A549 (cell line): ENCODE measurements at regions not wholly inside any gene's neighbourhood (a gene's known extent, or its start where the extent isn't known, plus 50 kb on each side); places are given as distances from the start of the nearest gene placed in this dataset.

ENCODE experiments used
- ATAC-seq, 2 experiments: fragments of 200-7000 bp in 1 of 2; fragments of >200 bp in 1 of 2; cut with Nextera tagmentation in 1 of 2; cut with Tn5 transposase in 1 of 2; 3 replicates each; pipeline versions ENCODE4 v1.8.0 to v1.9.1; 2018 to 2020; ENCODE audit warnings: mild to moderate bottlenecking in 1 of 2, moderate library complexity in 1 of 2
- CTCF ChIA-PET: fragments of 300-600 bp; sonication (Branson Sonifier 250); formaldehyde crosslinking; extraction: SDS; loops from one replicate; lab custom pipeline; 2021; ENCODE audit warnings: antibody characterized with exemption, inconsistent platforms; lab: Yijun Ruan, JAX
- POLR2A ChIA-PET: fragments of 350-600 bp; formaldehyde crosslinking; extraction: SDS; loops from one replicate; lab custom pipeline; 2021; ENCODE audit warnings: antibody characterized with exemption, inconsistent platforms; lab: Yijun Ruan, JAX
- DNase-seq, 2 experiments: peaks; one replicate each; pipeline versions ENCODE4 v3.0.0 to v3.0.0-alpha.2; 2011 to 2016; ENCODE audit warnings: low read depth in 1 of 2, low spot score in 1 of 2
- FAIRE-seq: peaks from 2 replicates; lab custom pipeline; 2011; peaks lifted over from hg19 to GRCh38; lab: Jason Lieb, UNC
- H3K27ac ChIP-seq, 2 experiments: fragments of >200 bp; sonication (Bioruptor Twin); formaldehyde crosslinking; 3 replicates each; pipeline ENCODE4 v1.5.1; 2016 to 2017
- H3K4me1 ChIP-seq: fragments of >200 bp; sonication (Bioruptor Twin); formaldehyde crosslinking; 3 replicates; pipeline ENCODE4 v1.6.1; 2016
- H3K4me2 ChIP-seq: fragments of >200 bp; sonication (Bioruptor Twin); formaldehyde crosslinking; 3 replicates; pipeline ENCODE4 v1.6.1; 2016
- H3K4me3 ChIP-seq: fragments of >200 bp; sonication (Bioruptor Twin); formaldehyde crosslinking; 3 replicates; pipeline ENCODE4 v1.5.1; 2016
- H3K9me3 ChIP-seq: fragments of >200 bp; sonication (Bioruptor Twin); formaldehyde crosslinking; 3 replicates; pipeline ENCODE4 v1.6.1; 2016
- CBX8 ChIP-seq: fragments of 200-600 bp; sonication (generic); IDR thresholded peaks from 2 replicates; pipeline ENCODE4 v1.6.1; 2016
- CHD2 ChIP-seq: fragments of 150-350 bp; IDR thresholded peaks from 2 replicates; pipeline ENCODE4 v1.6.1; 2014; ENCODE audit warnings: low read length; ENCODE audit not compliant: partially characterized antibody
- CHD4 ChIP-seq: fragments of 200-600 bp; sonication (generic); IDR thresholded peaks from 2 replicates; pipeline ENCODE4 v1.6.1; 2016; ENCODE audit warnings: antibody characterized with exemption, mild to moderate bottlenecking, borderline replicate concordance
- EHF ChIP-seq: fragments of 250-450 bp; sonication (Bioruptor Pico); IDR thresholded peaks from 2 replicates; pipeline ENCODE4 v1.5.0; 2020; ENCODE audit warnings: mild to moderate bottlenecking
- ESRRA ChIP-seq: fragments of 150-350 bp; IDR thresholded peaks from 2 replicates; pipeline ENCODE4 v1.6.1; 2014; ENCODE audit warnings: mild to moderate bottlenecking, low read length, borderline replicate concordance
- FOSB ChIP-seq: fragments of 250-450 bp; sonication (Bioruptor Pico); IDR thresholded peaks from 2 replicates; pipeline ENCODE4 v1.5.0; 2020; ENCODE audit warnings: mild to moderate bottlenecking, moderate library complexity
- FOSL2 ChIP-seq, 2 experiments: fragments of 450-650 bp in 1 of 2; fragments of >200 bp in 1 of 2; sonication (Bioruptor Twin) in 1 of 2; formaldehyde crosslinking; IDR thresholded peaks; 2 replicates each; pipeline versions ENCODE4 v1.5.0 to v1.6.1; 2016 to 2020; ENCODE audit warnings: mild to moderate bottlenecking in 1 of 2, moderate library complexity in 1 of 2
- GATA3 ChIP-seq: IDR thresholded peaks from 2 replicates; pipeline ENCODE4 v1.6.1; 2012; ENCODE audit warnings: borderline replicate concordance
- HDAC2 ChIP-seq: fragments of 200-600 bp; sonication (generic); IDR thresholded peaks from 2 replicates; pipeline ENCODE4 v1.6.1; 2016
- HEYL ChIP-seq: fragments of 250-450 bp; sonication (Bioruptor Pico); IDR thresholded peaks from 2 replicates; pipeline ENCODE4 v1.8.0; 2021; ENCODE audit warnings: mild to moderate bottlenecking, moderate library complexity
- HOXA7 ChIP-seq: fragments of 250-450 bp; sonication (Bioruptor Pico); IDR thresholded peaks from 2 replicates; pipeline ENCODE4 v1.5.0; 2020; ENCODE audit warnings: mild to moderate bottlenecking, moderate library complexity
- HOXB5 ChIP-seq: fragments of 250-450 bp; sonication (Bioruptor Pico); IDR thresholded peaks from 2 replicates; pipeline ENCODE4 v1.5.0; 2020; ENCODE audit warnings: mild to moderate bottlenecking, moderate library complexity
- JUNB ChIP-seq: fragments of >200 bp; sonication (Bioruptor Twin); formaldehyde crosslinking; IDR thresholded peaks from 2 replicates; pipeline ENCODE4 v1.6.1; 2016
- MAFK ChIP-seq: fragments of 450-650 bp; IDR thresholded peaks from 2 replicates; pipeline ENCODE4 v1.6.1; 2014; ENCODE audit not compliant: partially characterized antibody
- MAZ ChIP-seq: fragments of 150-350 bp; IDR thresholded peaks from 2 replicates; pipeline ENCODE4 v1.6.1; 2014; ENCODE audit warnings: antibody characterized with exemption, low read depth, low read length, borderline replicate concordance
- NFE2L2 ChIP-seq: fragments of 150-350 bp; conservative IDR thresholded peaks from 2 replicates; pipeline ENCODE4 v1.6.1; 2014; ENCODE audit warnings: low read length
- POLR2A ChIP-seq: IDR thresholded peaks from 2 replicates; pipeline ENCODE4 v1.6.1; 2012; ENCODE audit warnings: mild to moderate bottlenecking, low read length
- RAD21 ChIP-seq, 2 experiments: fragments of >200 bp in 1 of 2; sonication (Bioruptor Twin) in 1 of 2; formaldehyde crosslinking in 1 of 2; IDR thresholded peaks in 1 of 2; conservative IDR thresholded peaks in 1 of 2; 2 replicates in 1 of 2; 3 replicates in 1 of 2; pipeline ENCODE4 v1.6.1; 2012 to 2018; ENCODE audit warnings: inconsistent platforms in 1 of 2
- RARB ChIP-seq: fragments of 250-450 bp; sonication (Bioruptor Pico); IDR thresholded peaks from 2 replicates; pipeline ENCODE4 v1.8.0; 2021; ENCODE audit warnings: mild to moderate bottlenecking, moderate library complexity
- RCOR1 ChIP-seq: fragments of 150-350 bp; IDR thresholded peaks from 2 replicates; pipeline ENCODE4 v1.6.1; 2014; ENCODE audit warnings: antibody characterized with exemption, low read length, low read depth
- RNF2 ChIP-seq: fragments of 200-600 bp; sonication (generic); IDR thresholded peaks from 2 replicates; pipeline ENCODE4 v1.6.1; 2016; ENCODE audit warnings: low read depth, mild to moderate bottlenecking, antibody characterized with exemption, moderate library complexity, borderline replicate concordance
- ZNF302 ChIP-seq: fragments of 250-450 bp; sonication (Bioruptor Pico); IDR thresholded peaks from 2 replicates; pipeline ENCODE4 v1.9.0; 2021; ENCODE audit warnings: inconsistent platforms, mild to moderate bottlenecking, moderate library complexity
- WGBS: methylation state at CpG from one replicate; pipeline ENCODE4 v1.1.6; 2017; ENCODE audit errors: missing lambda C conversion rate; 5-methylcytosine and 5-hydroxymethylcytosine counted together
- TF ChIP-seq, protein P1 (sequence below): fragments of >200 bp; sonication (Bioruptor Twin); formaldehyde crosslinking; IDR thresholded peaks from 2 replicates; pipeline ENCODE4 v1.6.1; 2016
- TF ChIP-seq, protein P2 (sequence below): fragments of 250-450 bp; sonication (Bioruptor Pico); IDR thresholded peaks from 2 replicates; pipeline ENCODE4 v1.5.0; 2021; ENCODE audit warnings: mild to moderate bottlenecking, moderate library complexity, borderline replicate concordance
- TF ChIP-seq, protein P3 (sequence below): fragments of >200 bp; sonication (Bioruptor Twin); formaldehyde crosslinking; IDR thresholded peaks from 3 replicates; pipeline ENCODE4 v1.5.1; 2016
- TF ChIP-seq, protein P4 (sequence below): fragments of 150-350 bp; IDR thresholded peaks from 2 replicates; pipeline ENCODE4 v1.6.1; 2014; ENCODE audit warnings: low read depth, mild to moderate bottlenecking, low read length
- TF ChIP-seq, protein P5 (sequence below): fragments of >200 bp; sonication (Bioruptor Twin); formaldehyde crosslinking; IDR thresholded peaks from 3 replicates; pipeline ENCODE4 v1.6.1; 2016

DNA sequence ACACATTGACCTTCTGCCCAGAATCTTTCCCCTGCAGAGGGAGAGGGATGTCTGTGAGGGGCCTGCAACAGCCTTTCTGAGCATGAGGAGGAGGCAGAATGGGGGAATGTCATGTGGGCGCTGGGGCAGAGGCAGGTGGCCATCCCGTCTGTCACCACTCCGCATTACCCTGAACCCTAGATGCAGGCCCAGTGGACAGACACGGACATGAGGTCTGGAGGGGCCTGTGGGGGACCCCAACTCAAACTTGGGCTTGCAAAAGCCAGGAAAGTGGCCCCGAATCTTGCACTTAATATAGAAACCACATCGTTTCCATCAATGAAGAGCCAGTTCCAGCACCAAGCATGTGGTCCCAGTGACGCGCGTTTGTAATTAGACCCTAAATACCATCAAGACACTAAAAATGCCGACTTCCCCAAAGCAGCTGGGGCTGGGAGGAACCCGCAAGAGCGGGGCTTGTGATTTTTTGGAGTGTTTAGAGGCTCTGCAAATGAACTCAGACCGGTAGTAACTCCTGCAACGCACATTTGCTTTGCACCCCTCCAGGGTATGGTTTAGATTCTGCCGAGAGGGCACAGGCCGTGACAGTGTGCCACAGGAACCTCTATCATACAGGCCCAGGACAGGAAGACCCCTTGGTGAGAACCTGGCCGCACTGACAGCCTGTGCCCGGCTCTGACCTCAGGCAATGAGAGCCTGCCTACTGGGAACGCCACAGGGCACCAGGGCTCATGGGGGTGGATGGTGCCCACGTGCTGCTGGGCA is 109.3 kb downstream of the CTTN start:
- Histone ChIP-seq H3K4me2 (no peak overlapping the region), H3K27ac (no peak overlapping the region), H3K4me1 (no peaks in the 10 kb centered on the region), H3K9me3 (peaks cover 4% of the 10 kb centered on the region; the same call in 1 of the 3 replicates), H3K4me3 (no peak overlapping the region)
- CTCF ChIA-PET: interaction anchor here (1.1 kb wide), 1 partner anchor 23 kb away, joined by 4 read pairs; no protein-coding TSS in a partner anchor
- ATAC-seq (no peak), DNase-seq (no peak), FAIRE-seq (no peak)
- 91% methylated on average over 19 of the region's 20 CpGs for WGBS
- POLR2A ChIA-PET: interaction anchor here (0.6 kb wide), 1 partner anchor 56 kb away, joined by 4 read pairs; no protein-coding TSS in a partner anchor
- TF ChIP-seq ESRRA (no peak), HEYL (CRISPR knock-in tag) (no peak), NFE2L2 (no peak), POLR2A (no peak), ZNF302 (CRISPR knock-in tag) (no peak), CHD4 (no peak)
- TF ChIP-seq, protein P1, sequence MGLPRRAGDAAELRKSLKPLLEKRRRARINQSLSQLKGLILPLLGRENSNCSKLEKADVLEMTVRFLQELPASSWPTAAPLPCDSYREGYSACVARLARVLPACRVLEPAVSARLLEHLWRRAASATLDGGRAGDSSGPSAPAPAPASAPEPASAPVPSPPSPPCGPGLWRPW: no peak
- TF ChIP-seq, protein P2, sequence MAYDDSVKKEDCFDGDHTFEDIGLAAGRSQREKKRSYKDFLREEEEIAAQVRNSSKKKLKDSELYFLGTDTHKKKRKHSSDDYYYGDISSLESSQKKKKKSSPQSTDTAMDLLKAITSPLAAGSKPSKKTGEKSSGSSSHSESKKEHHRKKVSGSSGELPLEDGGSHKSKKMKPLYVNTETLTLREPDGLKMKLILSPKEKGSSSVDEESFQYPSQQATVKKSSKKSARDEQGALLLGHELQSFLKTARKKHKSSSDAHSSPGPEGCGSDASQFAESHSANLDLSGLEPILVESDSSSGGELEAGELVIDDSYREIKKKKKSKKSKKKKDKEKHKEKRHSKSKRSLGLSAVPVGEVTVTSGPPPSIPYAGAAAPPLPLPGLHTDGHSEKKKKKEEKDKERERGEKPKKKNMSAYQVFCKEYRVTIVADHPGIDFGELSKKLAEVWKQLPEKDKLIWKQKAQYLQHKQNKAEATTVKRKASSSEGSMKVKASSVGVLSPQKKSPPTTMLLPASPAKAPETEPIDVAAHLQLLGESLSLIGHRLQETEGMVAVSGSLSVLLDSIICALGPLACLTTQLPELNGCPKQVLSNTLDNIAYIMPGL (CRISPR knock-in tag): no peak

DNA sequence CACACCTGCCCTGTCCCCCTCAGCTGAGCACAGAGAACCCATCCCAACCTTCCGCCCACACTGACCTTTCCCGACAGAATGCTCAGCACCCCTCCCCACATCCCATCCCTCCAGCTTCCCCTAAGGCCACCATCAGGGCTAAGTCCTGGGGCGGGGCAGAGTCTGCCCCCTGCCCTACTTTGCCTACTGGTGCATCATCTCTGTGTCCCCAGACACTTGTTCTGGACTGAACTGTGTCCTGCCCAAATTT is 109.8 kb downstream of the CTTN start:
- POLR2A ChIA-PET: no interaction called here
- H3K4me2 ChIP-seq: no peak overlapping the region
- WGBS: 85% methylated on average over 3 of the region's 3 CpGs
- TF ChIP-seq HOXA7 (CRISPR knock-in tag): no peak
- TF ChIP-seq JUNB: no peak
- no peak for TF ChIP-seq MAZ
- TF ChIP-seq EHF: no peak
- TF ChIP-seq FOSL2 (IDR thresholded peaks at IDR 0.05): no peak
- no peak for TF ChIP-seq FOSL2 (CRISPR knock-in tag; IDR thresholded peaks at IDR 0.05)
- no peak for TF ChIP-seq RARB (CRISPR knock-in tag)
- TF ChIP-seq HDAC2: no peak
- no peak for TF ChIP-seq MAFK
- no peak for TF ChIP-seq HOXB5 (CRISPR knock-in tag)
- no peak for TF ChIP-seq CBX8
- no peak for TF ChIP-seq CHD2
- TF ChIP-seq RCOR1: no peak
- TF ChIP-seq, protein P3, sequence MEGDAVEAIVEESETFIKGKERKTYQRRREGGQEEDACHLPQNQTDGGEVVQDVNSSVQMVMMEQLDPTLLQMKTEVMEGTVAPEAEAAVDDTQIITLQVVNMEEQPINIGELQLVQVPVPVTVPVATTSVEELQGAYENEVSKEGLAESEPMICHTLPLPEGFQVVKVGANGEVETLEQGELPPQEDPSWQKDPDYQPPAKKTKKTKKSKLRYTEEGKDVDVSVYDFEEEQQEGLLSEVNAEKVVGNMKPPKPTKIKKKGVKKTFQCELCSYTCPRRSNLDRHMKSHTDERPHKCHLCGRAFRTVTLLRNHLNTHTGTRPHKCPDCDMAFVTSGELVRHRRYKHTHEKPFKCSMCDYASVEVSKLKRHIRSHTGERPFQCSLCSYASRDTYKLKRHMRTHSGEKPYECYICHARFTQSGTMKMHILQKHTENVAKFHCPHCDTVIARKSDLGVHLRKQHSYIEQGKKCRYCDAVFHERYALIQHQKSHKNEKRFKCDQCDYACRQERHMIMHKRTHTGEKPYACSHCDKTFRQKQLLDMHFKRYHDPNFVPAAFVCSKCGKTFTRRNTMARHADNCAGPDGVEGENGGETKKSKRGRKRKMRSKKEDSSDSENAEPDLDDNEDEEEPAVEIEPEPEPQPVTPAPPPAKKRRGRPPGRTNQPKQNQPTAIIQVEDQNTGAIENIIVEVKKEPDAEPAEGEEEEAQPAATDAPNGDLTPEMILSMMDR: no peak
- no peaks in the 10 kb centered on the region for H3K4me1 ChIP-seq
- ATAC-seq (no peak), DNase-seq (no peak), FAIRE-seq (no peak)
- no peak overlapping the region for H3K4me3 ChIP-seq
- no peak overlapping the region for H3K27ac ChIP-seq
- peaks cover 9% of the 10 kb centered on the region; the same call in 1 of the 3 replicates for H3K9me3 ChIP-seq
- CTCF ChIA-PET: no interaction called here

DNA sequence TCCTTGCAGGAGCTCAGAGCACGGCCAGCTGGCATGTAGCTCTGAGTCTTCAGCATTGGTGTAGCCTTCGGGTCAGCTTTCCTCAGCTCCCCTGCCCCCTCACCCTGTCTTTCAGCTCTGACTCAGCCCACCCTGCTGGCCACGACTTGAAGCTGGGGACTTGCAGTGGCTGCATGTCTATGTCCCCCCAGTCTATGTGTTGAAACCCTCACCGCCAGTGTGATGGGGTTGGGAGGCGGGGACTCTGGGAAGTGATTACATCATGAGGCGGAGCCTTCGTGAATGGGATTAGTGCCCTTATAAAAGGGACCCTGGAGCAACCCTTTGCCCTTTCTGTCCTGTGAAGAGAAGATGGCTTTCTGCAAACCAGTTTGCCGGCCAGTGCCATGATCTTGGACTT is 111.1 kb downstream of the CTTN start:
- WGBS: 91% methylated on average over 8 of the region's 8 CpGs
- no peak for ATAC-seq

More for the DNA sequence above, 111.1 kb downstream of the CTTN start:
- Histone ChIP-seq H3K9me3 (peaks cover 12% of the 10 kb centered on the region; the same call in 1 of the 3 replicates), H3K27ac (no peak overlapping the region), H3K4me1 (no peaks in the 10 kb centered on the region), H3K4me2 (no peak overlapping the region), H3K4me3 (no peak overlapping the region)
- DNase-seq (no peak), FAIRE-seq (no peak)
- POLR2A ChIA-PET: no interaction called here
- TF ChIP-seq GATA3 (no peak), RAD21 (conservative IDR thresholded peaks at IDR 0.05 in 1 of 2, IDR thresholded peaks at IDR 0.05 in 1 of 2) (no peak), RNF2 (no peak), ZNF302 (CRISPR knock-in tag) (no peak), POLR2A (no peak), ESRRA (no peak), HEYL (CRISPR knock-in tag) (no peak), NFE2L2 (no peak), FOSB (CRISPR knock-in tag) (no peak)
- TF ChIP-seq, protein P4, sequence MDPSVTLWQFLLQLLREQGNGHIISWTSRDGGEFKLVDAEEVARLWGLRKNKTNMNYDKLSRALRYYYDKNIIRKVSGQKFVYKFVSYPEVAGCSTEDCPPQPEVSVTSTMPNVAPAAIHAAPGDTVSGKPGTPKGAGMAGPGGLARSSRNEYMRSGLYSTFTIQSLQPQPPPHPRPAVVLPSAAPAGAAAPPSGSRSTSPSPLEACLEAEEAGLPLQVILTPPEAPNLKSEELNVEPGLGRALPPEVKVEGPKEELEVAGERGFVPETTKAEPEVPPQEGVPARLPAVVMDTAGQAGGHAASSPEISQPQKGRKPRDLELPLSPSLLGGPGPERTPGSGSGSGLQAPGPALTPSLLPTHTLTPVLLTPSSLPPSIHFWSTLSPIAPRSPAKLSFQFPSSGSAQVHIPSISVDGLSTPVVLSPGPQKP: no peak
- TF ChIP-seq, protein P5, sequence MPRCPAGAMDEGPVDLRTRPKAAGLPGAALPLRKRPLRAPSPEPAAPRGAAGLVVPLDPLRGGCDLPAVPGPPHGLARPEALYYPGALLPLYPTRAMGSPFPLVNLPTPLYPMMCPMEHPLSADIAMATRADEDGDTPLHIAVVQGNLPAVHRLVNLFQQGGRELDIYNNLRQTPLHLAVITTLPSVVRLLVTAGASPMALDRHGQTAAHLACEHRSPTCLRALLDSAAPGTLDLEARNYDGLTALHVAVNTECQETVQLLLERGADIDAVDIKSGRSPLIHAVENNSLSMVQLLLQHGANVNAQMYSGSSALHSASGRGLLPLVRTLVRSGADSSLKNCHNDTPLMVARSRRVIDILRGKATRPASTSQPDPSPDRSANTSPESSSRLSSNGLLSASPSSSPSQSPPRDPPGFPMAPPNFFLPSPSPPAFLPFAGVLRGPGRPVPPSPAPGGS: no peak
- CTCF ChIA-PET: interaction anchor here (1.1 to 1.8 kb wide), 2 partner anchors 9 to 19 kb away, joined by 4 read pairs; no protein-coding TSS in a partner anchor
